WERI-Rb-1 (cell line): ENCODE measurements at regions not wholly inside any gene's neighbourhood (a gene's known extent, or its start where the extent isn't known, plus 50 kb on each side); places are given as distances from the start of the nearest gene placed in this dataset.

ENCODE experiments used
- DNase-seq: peaks from one replicate; pipeline ENCODE4 v3.0.0-alpha.2; 2020
- H3K27ac ChIP-seq: fragments of 250-450 bp; sonication (Bioruptor Pico); 2 replicates; pipeline ENCODE4 v1.5.1; 2020; ENCODE audit warnings: mild to moderate bottlenecking, moderate library complexity
- H3K27me3 ChIP-seq: fragments of 250-450 bp; sonication (Bioruptor Pico); 2 replicates; pipeline ENCODE4 v1.5.1; 2021; ENCODE audit warnings: mild to moderate bottlenecking, low read depth, moderate library complexity; ENCODE audit not compliant: insufficient read depth, severe bottlenecking
- H3K36me3 ChIP-seq: fragments of 250-450 bp; sonication (Bioruptor Pico); 2 replicates; pipeline ENCODE4 v1.5.1; 2020; ENCODE audit warnings: mild to moderate bottlenecking, moderate library complexity
- H3K4me3 ChIP-seq: 2 replicates; pipeline ENCODE4 v1.5.1; 2011; ENCODE audit warnings: low read depth, mild to moderate bottlenecking, control low read depth, low read length
- H3K9me3 ChIP-seq: fragments of 250-450 bp; sonication (Bioruptor Pico); 2 replicates; pipeline ENCODE4 v1.5.1; 2021; ENCODE audit warnings: mild to moderate bottlenecking, moderate library complexity; ENCODE audit not compliant: severe bottlenecking
- TF ChIP-seq, protein P1 (sequence below): IDR thresholded peaks from 2 replicates; pipeline ENCODE4 v1.5.1; 2011; ENCODE audit warnings: low read depth, mild to moderate bottlenecking, control low read depth, inconsistent platforms, low read length

DNA sequence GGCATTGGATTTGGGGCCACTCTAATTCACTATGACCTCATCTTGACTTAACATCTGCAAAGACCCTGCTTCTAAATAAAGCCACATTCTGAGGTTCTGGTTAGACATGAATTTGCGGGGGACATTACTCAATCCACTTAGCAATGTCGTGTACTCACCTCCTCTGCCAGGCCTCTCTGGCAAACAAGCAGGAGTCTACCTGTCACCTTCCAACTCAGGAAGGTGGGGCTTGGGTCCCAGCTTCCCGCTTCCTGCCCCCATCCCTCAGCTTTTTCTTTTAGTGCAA lies 177.8 kb downstream of the PSMG1 start:
- no peaks in the 10 kb centered on the region for H3K27me3 ChIP-seq

DNA sequence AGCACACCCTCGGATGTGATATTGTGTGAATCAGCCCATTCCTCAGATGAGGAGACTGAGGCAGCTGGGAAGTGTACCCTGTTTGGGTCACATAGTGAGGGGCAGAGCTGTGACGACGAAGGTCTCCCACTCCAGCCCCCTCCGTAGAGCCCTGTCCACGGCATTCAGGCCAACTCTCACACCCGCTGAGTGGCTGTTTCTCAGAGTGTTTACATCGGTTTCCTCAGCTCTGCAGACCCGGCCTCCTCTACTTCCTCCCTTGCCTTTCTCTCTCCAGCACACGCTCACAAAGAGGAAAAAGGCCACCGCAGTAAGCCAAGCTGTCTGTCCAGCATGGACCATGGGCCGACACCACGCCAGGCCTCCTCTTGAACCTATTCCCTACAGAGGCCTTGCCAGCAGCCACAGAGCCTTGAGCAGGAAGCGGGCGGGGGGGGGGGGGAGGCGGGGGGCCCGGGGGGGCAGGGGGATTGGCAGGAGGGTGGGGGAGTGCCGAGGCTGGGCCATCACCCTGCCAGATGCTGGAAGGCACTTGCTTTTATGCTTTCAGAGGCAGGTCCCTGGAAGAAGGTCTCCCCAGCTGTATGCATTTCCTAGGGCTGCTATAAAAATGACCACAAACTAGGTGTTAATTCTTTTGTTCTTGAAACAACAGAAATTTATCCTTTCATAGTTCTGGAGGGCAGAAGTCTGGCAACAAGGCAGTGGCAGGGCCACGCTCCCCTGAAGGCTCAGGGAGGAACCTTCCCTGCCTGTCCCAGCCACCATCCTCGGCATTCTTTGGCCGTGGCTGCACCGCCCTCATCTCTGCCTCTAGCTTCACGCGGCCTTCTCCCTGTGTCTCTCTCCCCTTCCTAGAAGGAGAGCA lies 178.4 kb downstream of the PSMG1 start:
- TF ChIP-seq, protein P1, sequence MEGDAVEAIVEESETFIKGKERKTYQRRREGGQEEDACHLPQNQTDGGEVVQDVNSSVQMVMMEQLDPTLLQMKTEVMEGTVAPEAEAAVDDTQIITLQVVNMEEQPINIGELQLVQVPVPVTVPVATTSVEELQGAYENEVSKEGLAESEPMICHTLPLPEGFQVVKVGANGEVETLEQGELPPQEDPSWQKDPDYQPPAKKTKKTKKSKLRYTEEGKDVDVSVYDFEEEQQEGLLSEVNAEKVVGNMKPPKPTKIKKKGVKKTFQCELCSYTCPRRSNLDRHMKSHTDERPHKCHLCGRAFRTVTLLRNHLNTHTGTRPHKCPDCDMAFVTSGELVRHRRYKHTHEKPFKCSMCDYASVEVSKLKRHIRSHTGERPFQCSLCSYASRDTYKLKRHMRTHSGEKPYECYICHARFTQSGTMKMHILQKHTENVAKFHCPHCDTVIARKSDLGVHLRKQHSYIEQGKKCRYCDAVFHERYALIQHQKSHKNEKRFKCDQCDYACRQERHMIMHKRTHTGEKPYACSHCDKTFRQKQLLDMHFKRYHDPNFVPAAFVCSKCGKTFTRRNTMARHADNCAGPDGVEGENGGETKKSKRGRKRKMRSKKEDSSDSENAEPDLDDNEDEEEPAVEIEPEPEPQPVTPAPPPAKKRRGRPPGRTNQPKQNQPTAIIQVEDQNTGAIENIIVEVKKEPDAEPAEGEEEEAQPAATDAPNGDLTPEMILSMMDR: no peak
- no peak overlapping the region for H3K4me3 ChIP-seq
- H3K36me3 ChIP-seq: no peaks in the 10 kb centered on the region
- no peak overlapping the region for H3K27ac ChIP-seq
- H3K27me3 ChIP-seq: no peaks in the 10 kb centered on the region
- no peak for DNase-seq
- H3K9me3 ChIP-seq: peaks cover 4% of the 10 kb centered on the region

More for the DNA sequence above, 177.8 kb downstream of the PSMG1 start:
- Histone ChIP-seq H3K27ac (no peak overlapping the region), H3K4me3 (no peak overlapping the region), H3K9me3 (peaks cover 4% of the 10 kb centered on the region), H3K36me3 (no peaks in the 10 kb centered on the region)
- no peak for DNase-seq
- TF ChIP-seq, protein P1: no peak

GRCh38 chr21:39003982-39004633 lies 179.1 kb downstream of the PSMG1 start:
- Histone ChIP-seq H3K36me3 (no peaks in the 10 kb centered on the region), H3K4me3 (no peak overlapping the region), H3K27ac (no peak overlapping the region), H3K9me3 (peaks cover 4% of the 10 kb centered on the region), H3K27me3 (no peaks in the 10 kb centered on the region)
- DNase-seq: no peak
- TF ChIP-seq, protein P1: no peak

- no peak overlapping the region for H3K4me3 ChIP-seq
- peaks cover under 1% of the 10 kb centered on the region for H3K9me3 ChIP-seq
- TF ChIP-seq, protein P1: no peak
- H3K27me3 ChIP-seq: no peaks in the 10 kb centered on the region
- no peak for DNase-seq
- no peaks in the 10 kb centered on the region for H3K36me3 ChIP-seq
- no peak overlapping the region for H3K27ac ChIP-seq
These were observed 181.9 kb downstream of the PSMG1 start for GRCh38 chr21:39001341-39001740.

DNA sequence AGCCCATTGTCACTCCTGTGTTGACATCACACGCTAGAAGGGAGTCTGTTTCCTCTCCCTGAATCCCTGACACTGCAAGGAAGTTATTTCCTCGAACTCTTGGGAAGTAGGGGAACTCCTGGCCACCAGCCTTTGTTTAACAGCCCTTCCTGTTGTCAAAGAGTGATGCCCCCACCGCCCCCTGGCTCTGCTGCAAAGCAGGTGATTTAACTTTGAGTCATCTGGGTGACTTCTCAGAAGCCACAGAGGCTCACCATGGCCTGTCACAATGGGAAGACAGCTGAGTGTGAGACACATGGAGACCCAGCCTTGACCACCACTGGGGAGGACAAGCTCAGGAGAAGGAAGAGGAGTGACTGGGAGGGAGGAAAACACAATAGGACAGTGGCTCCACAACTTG lies 182.8 kb downstream of the PSMG1 start:
- Histone ChIP-seq H3K4me3 (no peak overlapping the region), H3K27me3 (no peaks in the 10 kb centered on the region), H3K36me3 (no peaks in the 10 kb centered on the region), H3K27ac (no peak overlapping the region), H3K9me3 (no peaks in the 10 kb centered on the region)
- no peak for DNase-seq
- TF ChIP-seq, protein P1: no peak
